ENCODE measurements at regions not wholly inside any gene's neighbourhood (a gene's known extent, or its start where the extent isn't known, plus 50 kb on each side); places are given as distances from the start of the nearest gene placed in this dataset.
"Not testable (repeated sequence)": the region's sequence is repeated elsewhere in the genome, so short reads cannot be mapped to it uniquely, and the experiment has no call there.

DNA sequence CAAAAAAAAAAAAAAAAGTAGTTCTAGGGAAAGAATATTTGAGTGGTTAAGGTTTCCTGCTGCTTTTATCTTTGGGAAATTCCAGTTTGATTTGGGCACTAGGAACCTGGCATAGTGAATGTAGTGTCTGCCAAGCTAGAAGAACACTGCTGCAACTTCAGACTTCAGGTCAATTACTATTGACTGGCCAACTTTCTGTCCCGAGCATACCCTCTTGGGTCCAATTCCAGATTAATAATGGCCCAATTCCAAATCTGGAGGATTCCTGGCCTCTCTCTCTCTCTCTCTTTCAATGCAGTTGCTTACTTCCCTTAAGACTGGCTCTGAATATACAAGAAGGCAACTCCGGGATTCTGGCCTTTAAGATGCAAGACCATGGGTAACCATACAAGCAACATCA lies 74.9 kb downstream of the ANKEF1 start:
- no peak for DNase-seq (ENCODE audit: low spot score)

DNA sequence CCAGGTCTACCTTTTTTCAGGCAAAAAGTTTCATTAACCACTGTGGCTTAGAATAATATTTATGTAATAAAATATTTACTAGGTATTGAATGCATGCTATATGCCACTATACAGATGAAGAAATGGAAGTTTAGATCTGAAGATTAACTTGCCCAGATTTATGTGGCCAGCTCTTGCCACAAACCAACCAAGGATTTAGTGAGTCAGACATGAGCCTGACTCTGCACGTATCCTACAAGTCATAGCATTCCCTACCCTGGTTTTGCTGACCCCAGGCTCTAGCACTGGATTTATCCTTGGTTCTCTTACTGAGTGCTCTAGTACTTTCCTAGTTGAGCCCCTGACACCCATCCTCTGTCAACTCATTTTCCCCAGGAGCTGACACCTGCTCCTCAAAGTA lies 75.4 kb downstream of the ANKEF1 start:
- peak; percentile 44 for DNase-seq (ENCODE audit: low spot score)

DNA sequence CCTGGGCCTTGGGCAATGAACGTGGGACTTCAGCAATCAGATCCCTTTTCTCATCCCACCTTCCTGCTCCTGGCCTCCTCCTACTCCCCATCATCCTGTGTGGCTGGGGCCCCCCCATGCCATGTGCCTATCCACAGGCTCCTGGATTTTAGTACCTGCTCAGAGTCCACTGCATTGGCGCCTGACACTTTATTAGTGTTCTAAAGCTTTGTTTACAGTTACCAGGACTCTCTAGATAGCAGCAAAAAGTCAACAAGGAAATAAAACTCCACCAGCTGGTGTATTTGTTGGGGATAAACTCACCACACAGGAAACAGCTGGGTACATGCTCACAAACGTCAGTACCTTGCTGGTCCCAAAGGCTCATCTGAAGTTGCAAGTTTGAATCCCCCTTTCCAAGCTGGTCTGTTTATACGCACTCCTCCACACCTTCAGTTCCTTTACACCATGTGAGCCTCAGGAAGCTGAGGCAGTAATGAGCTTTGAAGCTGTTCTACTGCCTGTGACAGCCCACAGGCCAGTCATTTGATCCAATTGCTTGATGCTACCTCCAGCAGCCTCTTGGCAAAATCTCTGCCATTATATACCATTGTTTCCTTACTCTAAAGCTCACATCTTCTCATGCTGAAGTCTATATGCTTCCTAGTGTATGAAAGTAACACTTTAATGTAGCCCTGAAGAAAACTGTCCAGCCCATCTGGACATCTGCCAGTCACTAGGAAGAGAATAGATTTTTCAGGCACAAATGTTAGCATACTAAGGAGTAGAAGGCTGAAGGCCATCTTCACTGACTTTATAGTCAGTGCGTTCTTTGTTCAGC lies 76.6 kb downstream of the ANKEF1 start:
- no peak for DNase-seq (ENCODE audit: low spot score)

DNA sequence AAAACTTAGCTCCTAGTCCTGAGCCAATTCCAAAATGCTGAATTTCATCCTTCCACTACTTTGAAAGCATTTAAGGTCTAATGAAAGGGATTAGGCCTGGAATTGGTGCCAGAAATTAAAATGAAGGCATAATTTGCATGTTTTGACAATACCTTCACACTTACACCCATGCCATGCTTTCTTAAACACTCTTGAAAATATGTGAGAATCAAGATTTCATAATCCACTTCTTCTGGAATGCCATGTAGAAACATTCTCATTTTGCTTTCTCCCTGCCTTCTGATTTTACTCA lies 77.1 kb downstream of the ANKEF1 start:
- DNase-seq (ENCODE audit: low spot score): no peak

DNA sequence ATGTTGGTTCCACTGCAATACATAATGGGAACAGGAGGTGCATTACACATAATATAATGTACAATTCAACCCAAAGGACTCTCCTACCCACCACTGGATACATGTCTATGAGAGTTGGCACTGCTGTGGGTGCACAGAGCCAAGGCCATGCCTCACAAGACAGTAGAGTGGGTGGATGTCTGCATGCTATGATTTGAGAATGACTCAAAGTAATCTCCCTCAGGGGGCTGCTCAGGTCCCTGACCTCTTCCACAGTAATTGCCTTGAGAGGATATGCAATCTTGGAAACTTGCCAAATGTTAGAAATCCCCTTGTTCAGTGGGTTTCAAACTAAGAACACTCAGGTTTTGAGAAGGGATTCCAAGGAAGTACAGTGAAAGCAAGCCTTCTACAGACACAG lies 79.0 kb downstream of the ANKEF1 start:
- DNase-seq (ENCODE audit: low spot score): no peak

DNA sequence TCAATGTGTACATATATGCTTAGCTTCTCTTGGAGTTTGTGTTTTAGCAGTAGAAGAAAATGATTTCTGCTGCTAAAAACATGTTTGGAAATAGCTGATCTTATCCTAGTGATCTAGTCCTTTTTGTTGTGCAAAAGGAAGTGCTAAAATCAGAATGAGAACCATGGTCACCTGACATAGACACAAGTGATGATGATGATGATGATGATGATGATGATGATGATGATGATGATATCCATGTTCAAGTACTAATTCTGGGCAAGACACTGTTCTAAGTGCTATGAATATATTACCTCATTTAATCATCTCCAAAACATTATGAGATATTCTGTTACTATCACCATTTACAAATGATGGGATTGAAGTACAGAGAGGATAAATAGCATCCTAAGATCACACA lies 79.8 kb downstream of the ANKEF1 start:
- no peak for DNase-seq (ENCODE audit: low spot score)

DNA sequence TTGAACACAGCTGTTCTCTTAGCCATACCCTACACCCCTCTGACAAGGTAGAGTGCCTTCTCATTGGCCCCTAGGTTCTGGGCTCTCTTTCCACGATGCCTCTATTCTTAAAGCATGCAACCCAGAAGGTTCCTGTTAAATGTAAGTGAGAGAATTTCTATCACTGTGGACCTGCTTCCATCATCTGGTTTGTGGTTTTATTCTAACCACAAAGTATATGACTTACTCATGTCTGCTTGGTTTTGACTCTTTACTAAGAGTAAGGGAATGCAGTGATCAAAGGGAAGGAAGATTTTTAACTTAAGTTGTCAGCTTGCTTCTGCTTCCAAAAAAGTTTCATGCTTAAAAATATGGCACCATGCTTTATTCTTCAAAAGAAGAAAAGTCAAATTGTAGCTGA lies 80.2 kb downstream of the ANKEF1 start:
- DNase-seq (ENCODE audit: low spot score): peak; percentile 73

DNA sequence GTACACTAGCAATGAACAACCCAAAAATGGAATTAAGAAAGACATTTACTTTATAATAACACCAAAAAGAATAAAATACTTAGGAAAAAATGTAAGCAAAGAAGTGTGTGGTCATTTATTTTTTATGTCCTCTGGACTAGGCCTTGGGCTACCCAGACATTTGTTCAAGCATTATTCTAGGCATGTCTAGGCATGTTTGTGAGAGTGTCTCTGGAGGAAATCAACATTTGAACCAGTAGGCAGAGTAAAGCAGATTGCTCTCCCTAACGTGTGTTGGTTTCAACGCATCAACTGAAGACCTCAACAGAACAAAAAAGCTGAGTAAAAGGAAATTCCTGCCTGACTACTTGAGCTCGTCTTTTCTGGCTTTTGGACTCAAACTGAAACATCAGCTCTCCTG lies 84.5 kb downstream of the ANKEF1 start:
- DNase-seq (ENCODE audit: low spot score): no peak

DNA sequence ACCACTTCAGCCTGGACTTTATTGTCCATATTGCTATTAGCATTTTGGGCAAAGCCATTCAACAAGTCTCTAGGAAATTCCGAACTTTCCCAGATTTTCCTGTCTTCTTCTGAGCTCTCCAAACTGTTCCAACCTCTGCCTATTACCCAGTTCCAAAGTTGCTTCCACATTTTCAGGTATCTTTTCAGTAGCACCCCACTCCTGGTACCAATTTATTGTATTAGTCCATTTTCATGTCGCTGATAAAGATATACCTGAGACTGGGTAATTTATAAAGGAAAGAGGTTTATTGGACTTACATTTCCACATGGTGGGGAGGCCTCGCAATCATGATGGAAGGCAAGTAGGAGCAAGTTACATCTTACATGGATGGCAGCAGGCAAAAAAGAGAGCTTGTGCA lies 90.1 kb downstream of the ANKEF1 start:
- not testable (repeated sequence) for DNase-seq (ENCODE audit: low spot score)

DNA sequence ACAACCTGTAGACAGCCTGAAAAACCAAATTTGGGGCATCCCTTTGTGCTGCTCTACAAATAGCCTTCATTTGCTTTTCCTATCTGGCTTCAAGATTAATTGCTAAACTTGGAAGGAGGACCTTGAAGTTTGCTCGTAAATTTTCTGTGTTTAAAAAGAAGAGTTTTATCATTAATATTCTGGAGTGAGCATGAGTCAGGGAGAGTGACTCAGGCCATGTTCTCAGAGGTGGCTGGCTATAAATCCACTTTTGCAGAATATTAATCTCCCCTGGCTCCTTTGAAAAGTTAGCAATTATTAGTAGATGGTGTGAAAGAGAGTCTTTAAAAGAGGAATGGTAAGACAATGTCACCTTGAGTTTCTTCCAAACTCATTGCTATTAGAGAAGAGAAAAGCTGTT lies 91.0 kb downstream of the ANKEF1 start:
- DNase-seq (ENCODE audit: low spot score): peak; percentile 62

DNA sequence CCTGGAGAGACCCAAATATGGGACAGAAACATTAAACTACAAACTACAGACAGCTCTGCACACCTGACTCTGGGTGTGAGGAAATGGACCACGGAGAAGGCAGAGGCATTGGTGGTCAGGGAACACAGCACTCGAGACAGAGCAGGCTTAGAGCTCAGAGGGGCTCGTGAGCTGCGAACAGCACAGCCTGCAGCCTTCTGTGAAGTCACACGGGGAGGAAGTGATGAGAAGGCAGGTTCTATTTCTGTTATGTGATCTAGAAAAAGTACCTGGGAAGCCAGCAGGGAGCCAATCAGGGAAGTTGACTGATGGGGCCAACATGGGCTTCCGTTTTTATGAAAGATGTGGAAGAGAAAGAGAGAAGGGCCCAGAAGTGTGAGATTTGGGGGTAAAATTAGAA lies 88.9 kb upstream of the SNAP25 start:
- no peak for DNase-seq (ENCODE audit: low spot score)

DNA sequence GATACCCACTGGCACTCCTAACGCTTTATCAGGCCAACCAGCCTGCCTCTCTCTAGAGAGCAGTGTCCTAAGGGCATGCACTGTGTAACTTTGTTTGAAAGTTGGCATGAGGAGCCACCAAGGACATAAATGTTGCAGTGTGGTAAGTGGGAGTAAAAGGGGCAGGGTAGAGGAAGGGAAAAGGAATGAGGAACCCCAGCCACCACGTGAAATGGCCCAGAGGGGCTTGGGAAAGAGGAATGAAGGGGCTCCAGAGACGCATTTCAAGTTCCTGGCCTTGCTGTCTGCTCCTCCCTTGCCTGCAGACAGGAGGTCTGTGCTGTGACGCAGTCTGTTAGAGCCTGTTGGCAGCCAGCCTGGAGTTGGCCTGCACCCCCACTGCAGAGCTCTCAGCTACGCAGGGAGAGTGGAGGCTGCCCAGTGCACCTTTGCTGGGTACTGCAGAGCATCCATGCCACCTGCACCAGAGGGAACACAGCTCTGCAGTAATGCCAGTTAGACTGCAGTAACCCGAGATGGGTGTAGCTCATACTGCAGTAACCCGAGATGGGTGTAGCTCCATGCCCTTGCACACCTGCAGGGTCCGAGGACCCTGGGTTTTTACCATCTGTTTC lies 86.8 kb upstream of the SNAP25 start:
- peak; percentile 24 for DNase-seq (ENCODE audit: low spot score)

DNA sequence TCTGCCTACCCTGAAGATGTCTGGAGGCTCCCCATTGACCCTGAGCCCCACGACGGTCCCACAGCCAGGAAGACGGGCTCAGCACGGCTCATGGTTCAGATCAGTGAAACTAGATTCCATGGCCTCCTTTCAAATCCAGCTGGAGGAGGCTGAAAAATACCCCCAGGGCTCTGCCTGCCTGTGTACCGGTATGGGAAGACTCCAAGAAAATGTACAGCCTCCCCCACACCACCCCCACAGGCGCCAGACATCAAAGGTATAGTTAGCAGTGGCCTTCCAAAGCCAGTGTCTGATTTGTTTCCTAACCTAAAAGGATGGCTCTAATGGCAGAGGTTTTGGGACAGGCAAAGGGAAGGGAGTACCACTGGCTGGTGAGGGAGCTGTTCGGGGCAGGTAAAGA lies 86.2 kb upstream of the SNAP25 start:
- DNase-seq (ENCODE audit: low spot score): no peak

DNA sequence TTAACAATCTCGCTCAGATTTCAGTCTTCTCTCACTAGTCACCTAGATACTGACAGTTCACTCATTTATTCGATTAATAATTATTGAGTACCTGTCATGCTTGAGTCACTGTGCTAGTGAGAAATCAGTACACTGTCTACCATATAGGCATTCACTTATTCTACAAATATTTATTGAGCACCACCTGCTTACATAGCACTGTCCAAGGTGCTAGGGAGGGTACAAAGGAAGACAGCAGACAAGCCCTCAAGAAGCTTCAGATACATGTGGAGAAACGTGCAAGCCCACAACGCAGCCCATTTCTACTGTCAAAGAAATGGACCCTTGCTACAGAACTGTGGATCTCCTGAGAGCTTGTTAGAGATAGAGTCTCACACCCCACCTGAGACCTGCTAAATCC lies 85.1 kb upstream of the SNAP25 start:
- DNase-seq (ENCODE audit: low spot score): no peak

DNA sequence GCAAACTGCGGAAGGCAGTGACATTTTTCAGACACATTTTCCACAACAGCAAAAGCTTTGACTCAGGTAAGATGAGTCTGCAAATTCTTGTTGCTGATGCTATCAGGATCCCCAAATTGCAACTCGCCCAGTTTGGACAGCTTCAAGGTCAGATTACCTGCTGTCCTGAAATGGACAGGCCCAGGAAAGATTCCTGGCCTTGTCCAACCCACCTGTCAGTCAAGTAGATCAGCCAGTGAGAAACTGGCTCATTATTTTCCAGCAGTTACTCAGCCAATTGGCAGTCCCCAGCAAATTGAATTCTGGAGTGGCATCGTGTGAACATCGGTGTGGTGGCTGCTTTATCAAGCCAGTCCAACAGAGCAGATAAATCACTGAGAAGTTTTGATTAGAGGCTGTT lies 84.5 kb upstream of the SNAP25 start:
- DNase-seq (ENCODE audit: low spot score): no peak

DNA sequence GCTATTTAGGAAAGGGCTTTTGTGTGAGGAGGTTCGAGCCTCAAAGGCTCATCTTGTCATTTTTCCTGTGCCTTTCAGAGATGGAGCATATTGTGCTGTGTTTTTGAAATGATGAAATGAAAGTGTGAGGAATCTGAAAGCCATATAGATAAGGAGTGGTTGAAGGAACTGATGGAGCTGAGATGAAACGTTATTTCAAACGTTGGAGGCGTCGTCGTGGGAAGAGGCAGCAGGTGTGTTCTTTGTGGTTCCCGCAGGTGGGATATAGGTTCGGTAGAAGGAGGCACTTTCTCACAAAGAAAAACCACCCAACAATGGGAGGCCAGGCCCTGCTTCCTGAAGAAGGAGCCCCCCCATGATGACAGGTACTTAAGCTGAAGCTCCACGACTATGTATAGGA lies 83.2 kb upstream of the SNAP25 start:
- DNase-seq (ENCODE audit: low spot score): no peak

DNA sequence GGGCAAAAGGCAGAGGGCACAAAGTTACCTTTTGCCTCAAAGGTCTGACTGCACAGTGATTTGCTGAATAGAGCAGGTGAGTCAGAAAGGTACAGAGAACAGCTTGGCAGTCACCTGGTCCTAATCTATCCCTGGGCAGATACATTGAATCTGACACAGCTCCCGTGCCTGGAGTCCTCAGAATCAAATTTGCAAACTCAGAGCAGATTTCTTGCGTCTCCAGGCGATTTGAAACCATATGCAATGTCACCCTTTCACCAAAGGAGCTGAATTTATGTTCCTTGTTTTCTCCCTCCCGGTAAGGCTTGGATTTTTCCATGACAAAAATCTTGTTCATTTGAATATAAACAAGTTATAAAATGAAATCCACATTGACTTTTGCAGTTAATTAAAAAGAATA lies 81.6 kb upstream of the SNAP25 start:
- no peak for DNase-seq (ENCODE audit: low spot score)

DNA sequence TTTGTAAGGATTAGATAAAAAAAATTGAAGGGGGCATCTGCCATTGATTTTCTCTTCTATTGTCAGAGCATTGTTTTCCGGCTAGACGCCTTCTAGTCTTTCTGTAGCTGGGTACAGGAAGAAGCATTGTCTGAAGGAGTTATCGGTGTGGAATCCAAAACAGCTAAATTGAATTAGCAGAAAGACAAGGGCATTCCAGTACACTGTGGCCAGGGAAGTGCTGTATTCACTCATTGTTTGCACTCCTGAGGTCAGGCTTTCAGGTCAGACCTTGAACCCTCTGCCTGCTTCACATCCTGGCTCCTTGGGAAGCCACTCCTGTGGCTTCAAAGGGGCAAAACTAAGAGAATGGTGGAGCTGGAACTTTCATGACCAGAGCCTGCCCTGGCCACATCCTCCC lies 81.1 kb upstream of the SNAP25 start:
- no peak for DNase-seq (ENCODE audit: low spot score)

DNA sequence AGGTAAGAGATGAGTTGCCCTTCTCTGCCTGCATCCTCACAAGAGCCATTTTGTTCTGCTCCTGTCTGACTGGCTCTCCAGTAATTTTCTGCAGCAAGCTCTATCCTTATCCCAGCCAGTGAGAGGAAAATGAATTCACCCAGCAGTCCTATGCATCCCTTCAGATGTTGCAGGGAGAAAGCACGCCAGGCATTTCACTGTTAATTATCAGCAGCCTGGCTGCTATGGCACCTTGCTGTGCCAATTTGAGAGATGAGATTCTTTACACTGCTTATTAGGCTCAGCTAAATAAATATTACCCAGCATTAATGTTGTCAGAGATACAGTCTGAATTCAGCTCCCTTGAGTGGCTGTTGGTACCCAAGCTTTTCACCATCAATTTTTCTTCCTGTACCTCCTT lies 61.1 kb upstream of the SNAP25 start:
- DNase-seq (ENCODE audit: low spot score): no peak

DNA sequence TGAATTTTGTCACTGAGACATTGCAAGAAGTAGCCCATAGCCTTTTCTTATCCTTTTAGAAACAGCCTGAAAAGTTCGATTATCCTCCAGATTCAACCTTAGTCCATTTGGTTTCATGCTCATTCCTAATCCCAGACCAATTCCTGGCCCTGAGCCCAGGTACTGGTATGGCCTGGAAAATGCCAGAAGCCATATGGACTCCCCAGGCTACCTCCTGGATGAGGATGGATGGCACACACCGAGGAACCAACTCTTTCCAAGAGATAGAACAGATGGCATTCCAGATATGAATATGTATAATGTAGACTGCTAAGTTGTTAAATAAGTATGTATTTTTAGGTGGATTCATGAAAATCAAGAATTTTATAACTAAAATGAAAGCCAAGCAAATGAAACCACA lies 51.6 kb upstream of the SNAP25 start:
- DNase-seq (ENCODE audit: low spot score): no peak

DNA sequence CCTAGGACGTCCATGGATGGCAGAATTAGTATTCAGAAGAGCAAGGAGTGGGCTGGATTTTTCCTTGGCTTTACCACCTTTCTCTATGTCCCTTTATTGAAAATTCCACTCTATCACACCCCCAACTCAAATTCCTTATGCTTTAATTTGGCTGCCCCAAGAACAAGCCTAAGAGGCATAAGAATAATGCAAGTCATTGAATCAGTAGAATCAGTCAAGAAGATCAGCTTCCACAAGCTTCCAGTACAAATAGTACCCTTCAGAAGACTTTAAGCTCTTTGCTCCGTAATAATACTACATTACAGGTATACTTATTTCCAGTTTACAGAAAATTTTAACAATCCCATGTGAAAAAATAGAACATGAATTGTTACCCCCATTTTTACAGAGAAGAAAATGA lies 51.0 kb upstream of the SNAP25 start:
- DNase-seq (ENCODE audit: low spot score): no peak
